Natural killer cell treated with Interleukin-12 subunit alpha and Interleukin-12 subunit beta and Interleukin-15 and Interleukin-18, amount 100 ng/mL, for 72 hours (primary cell): ENCODE measurements at regions not wholly inside any gene's neighbourhood (a gene's known extent, or its start where the extent isn't known, plus 50 kb on each side); places are given as distances from the start of the nearest gene placed in this dataset.

ENCODE experiments used
- ATAC-seq, 2 donors: fragments of 150-1000 bp; cut with Tn5 transposase in 1 of 2; sonication (Bioruptor Pico), chemical (Tn5 transposase) in 1 of 2; 2 replicates each; pipeline ENCODE4 v1.10.0; 2021
- DNase-seq: peaks from one replicate; pipeline ENCODE4 v3.0.0; 2022; ENCODE audit warnings: low spot score
- H3K27ac Mint-ChIP-seq, 2 donors: 1 replicate in 1 of 2; 2 replicates in 1 of 2; pipeline ENCODE4 v1.8.0; 2022; ENCODE audit warnings: mixed read lengths in 2 of 2, mild to moderate bottlenecking in 1 of 2, moderate library complexity in 1 of 2
- H3K27me3 Mint-ChIP-seq, 2 donors: 1 replicate in 1 of 2; 2 replicates in 1 of 2; pipeline ENCODE4 v1.8.0; 2022; ENCODE audit warnings: mixed read lengths in 2 of 2
- H3K36me3 Mint-ChIP-seq: one replicate; pipeline ENCODE4 v1.8.0; 2022; ENCODE audit warnings: mixed read lengths
- H3K4me1 Mint-ChIP-seq, 2 donors: 1 replicate in 1 of 2; 2 replicates in 1 of 2; pipeline ENCODE4 v1.8.0; 2022; ENCODE audit warnings: low read depth in 2 of 2, mixed read lengths in 2 of 2, mild to moderate bottlenecking in 1 of 2
- H3K4me3 Mint-ChIP-seq: one replicate; pipeline ENCODE4 v1.8.0; 2022; ENCODE audit warnings: mixed read lengths
- H3K9me3 Mint-ChIP-seq: 2 replicates; pipeline ENCODE4 v1.8.0; 2022; ENCODE audit warnings: mixed read lengths

DNA sequence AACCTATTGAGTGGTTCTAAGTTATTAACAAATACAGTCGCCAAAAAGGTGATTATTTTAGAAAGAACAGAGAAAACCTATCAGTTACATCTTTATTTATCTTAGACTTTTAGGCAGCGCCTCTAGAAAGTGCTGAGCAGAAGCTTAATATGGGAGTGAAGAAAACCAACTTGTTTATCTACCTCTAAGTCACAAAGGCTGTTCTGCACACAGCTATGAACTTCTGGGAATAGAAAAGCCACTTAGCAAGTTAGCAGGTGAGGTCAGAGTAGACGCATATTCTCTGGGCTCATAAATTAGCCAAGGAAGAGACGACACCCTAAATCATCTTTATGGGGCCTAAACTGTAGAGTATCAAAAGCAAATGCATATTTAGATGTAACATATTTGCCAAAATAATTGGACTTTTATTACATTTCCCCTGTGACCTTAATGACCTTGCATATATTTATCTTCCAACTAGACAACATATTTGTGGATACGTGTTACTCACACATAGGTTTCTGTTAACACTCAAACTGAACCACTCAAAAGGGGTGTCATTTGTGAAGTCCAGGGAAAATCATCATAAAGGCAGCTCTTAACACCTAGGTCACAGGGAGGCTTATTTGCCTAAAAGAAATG, 267.1 kb downstream of the ADGB start:
- Mint-ChIP-seq H3K4me1 (peaks cover 4 to 5% of the 10 kb centered on the region in 2 donors), H3K27me3 (peaks cover 0 to 13% of the 10 kb centered on the region in 2 donors), H3K27ac (no peak overlapping the region), H3K36me3 (peaks cover 3% of the 10 kb centered on the region), H3K9me3 (no peaks in the 10 kb centered on the region), H3K4me3 (no peak overlapping the region)
- no peak for ATAC-seq
- no peak for DNase-seq

DNA sequence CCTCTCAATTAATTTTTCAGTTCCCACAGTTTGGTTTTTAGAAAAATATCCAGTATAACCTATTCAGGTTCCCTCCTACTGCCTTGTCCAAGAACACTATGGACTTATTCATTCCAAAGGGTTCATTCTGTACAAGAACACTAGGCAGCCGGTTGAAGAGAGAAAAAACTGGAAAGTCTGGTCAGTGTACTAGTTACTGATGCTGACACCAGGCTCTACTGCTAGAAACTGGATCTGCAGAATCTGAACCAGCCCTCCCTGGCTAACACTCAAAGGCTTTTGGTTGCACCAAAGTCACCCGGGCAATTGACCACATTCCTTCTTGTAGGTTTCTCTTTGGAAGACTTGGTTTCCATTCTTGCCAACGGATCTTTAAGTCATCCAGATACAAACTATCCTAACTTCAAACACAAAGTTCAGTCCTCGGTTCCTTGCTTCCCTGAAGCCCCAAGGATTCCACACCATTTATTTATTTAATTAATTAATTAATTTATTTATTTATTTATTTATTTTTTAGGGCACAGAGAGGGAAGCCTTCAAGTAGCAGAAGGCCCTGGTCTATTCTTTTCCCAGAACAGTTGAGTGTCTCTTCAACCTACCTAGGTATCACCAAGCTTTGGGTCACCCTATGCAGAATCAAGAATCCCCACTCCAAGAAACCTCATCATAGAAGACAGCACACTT, 268.1 kb downstream of the ADGB start:
- Mint-ChIP-seq H3K27me3 (peaks cover 0 to 15% of the 10 kb centered on the region in 2 donors), H3K27ac (no peak overlapping the region)
- ATAC-seq = no peak

GRCh38 chr6:146868671-146869209, 270.0 kb downstream of the ADGB start:
- H3K36me3 Mint-ChIP-seq = peaks cover 4% of the 10 kb centered on the region
- DNase-seq (no peak), ATAC-seq (no peak)
- no peak overlapping the region for H3K4me3 Mint-ChIP-seq
- no peaks in the 10 kb centered on the region for H3K9me3 Mint-ChIP-seq
- no peak overlapping the region for H3K27ac Mint-ChIP-seq
- H3K27me3 Mint-ChIP-seq = peaks cover 0 to 15% of the 10 kb centered on the region in 2 donors
- H3K4me1 Mint-ChIP-seq = peaks cover 5 to 6% of the 10 kb centered on the region in 2 donors

More for the DNA sequence above, 268.1 kb downstream of the ADGB start:
- Mint-ChIP-seq H3K36me3 (peaks cover 4% of the 10 kb centered on the region), H3K9me3 (no peaks in the 10 kb centered on the region), H3K4me3 (no peak overlapping the region), H3K4me1 (peaks cover 5 to 6% of the 10 kb centered on the region in 2 donors)
- DNase-seq = no peak

DNA sequence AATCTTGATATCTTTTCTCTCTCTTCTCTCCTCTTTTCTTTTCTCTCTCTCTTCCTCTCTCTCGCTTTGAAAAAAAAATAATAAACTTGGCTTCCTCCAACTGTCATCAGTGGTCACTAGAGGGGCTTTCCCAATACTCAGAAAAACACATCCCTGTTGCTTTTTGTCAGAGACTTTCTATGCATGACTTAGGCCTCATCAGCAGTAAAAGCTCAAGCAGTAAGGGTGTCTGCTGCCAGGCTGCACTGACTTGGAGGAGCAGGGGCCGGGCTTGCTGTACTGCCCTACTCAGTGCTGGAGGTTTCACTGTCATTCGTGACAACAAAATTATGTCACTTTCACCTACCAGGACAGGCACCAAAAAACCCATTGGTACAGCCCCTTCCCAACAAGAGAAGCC, 272.0 kb downstream of the ADGB start:
- peaks cover 4% of the 10 kb centered on the region for H3K36me3 Mint-ChIP-seq
- H3K4me3 Mint-ChIP-seq = no peak overlapping the region
- peaks cover 0 to 8% of the 10 kb centered on the region in 2 donors for H3K27me3 Mint-ChIP-seq
- H3K27ac Mint-ChIP-seq = no peak overlapping the region
- no peaks in the 10 kb centered on the region for H3K9me3 Mint-ChIP-seq
- DNase-seq (no peak), ATAC-seq (peak in 1 of 2 donors; percentile 36)
- peaks cover 5 to 6% of the 10 kb centered on the region in 2 donors for H3K4me1 Mint-ChIP-seq

DNA sequence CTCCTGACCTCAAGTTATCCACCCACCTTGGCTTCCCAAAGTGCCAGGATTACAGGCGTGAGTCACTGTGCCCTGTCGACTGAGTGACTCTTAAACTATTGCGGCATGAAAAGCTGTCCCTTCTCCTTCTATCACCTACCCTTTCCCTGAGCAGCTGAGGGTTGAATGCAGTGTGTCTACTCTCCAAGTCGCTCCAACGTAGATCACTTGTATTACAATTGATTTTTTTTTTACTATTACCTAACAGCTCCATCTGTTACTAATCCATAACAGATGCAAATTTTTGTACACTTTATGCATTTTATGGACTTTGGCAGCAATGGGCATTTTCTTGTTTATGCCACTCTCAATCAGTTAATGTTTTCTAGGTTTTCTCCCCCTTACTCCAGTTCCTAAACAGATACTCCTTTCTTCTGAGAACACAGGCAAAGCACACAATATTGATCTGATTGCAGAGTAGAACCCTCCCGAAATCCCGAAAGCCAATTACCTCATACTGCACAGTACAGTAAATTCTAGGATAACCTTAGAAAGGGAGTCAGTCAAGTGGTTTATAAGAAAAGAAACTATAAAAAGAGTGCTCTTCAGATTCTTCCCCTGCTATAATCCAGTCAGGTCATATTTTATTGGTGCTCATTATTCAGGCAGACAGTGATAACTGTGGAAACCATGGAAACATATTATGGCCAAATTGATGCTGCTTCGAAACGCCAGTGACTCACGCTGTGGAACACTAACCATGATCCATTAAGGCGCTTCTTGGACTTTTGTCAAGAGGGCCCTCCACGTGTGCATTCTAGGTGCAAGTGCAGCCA, 273.0 kb downstream of the ADGB start:
- no peak overlapping the region for H3K27ac Mint-ChIP-seq
- DNase-seq (no peak), ATAC-seq (no peak)
- H3K4me3 Mint-ChIP-seq = no peak overlapping the region
- H3K27me3 Mint-ChIP-seq = peaks cover 0 to 8% of the 10 kb centered on the region in 2 donors
- peaks cover 4% of the 10 kb centered on the region for H3K36me3 Mint-ChIP-seq
- peaks cover 6% of the 10 kb centered on the region in 2 donors for H3K4me1 Mint-ChIP-seq
- no peaks in the 10 kb centered on the region for H3K9me3 Mint-ChIP-seq

DNA sequence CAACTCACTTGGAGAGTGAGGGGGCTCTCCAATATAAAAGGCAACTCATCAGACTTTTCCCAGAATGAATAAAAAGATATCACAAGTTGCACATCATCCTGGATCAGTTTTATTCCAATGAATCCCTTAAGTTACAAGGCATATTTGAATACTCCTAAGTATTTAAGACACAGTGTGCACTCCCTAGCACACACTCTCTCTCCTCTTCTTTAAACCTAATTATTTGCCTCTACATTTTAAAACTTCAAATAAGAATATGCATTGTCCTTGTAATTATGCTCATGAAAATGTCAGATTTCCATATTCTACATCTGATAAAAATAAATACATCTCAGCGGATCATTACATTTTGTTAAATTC, 273.6 kb downstream of the ADGB start:
- DNase-seq = no peak
- Mint-ChIP-seq H3K27ac (no peak overlapping the region), H3K27me3 (peaks cover 0 to 8% of the 10 kb centered on the region in 2 donors), H3K36me3 (peaks cover 4% of the 10 kb centered on the region), H3K9me3 (no peaks in the 10 kb centered on the region), H3K4me3 (no peak overlapping the region), H3K4me1 (peaks cover 6 to 8% of the 10 kb centered on the region in 2 donors)
- ATAC-seq = no peak

DNA sequence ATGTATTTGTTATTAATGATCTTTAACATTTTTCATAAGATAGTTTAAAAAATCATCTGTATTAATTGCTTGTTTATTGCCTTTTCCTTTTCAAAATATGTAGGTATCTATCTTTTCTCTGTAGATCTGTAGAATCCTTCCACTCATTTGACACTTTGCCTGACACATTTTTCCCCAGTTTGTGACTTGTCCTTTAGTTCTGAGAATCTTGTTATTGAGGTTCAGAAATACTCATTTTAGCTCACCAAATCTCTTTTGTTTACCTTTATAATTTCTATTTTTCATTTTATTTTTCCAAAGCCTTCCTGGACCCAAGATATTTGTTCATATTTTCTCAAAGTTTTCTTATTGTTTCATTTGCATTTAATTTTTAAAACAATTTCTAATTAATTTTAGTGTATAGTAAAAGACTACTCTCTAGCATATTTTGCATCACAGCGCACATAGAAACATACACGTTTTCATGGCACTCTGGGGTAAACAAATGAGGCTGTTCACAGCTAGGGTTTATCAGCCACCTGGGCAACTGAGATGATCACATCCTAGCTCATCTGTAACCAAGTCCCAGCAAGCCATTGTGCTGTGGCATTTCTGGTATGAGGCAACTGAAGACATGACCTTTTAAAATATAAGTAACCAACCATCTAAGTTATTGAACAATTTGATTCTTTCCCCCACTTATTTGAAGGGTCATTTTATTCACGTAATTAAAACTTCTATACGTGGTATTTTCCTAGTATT, 275.7 kb downstream of the ADGB start:
- ATAC-seq (no peak), DNase-seq (no peak)
- no peaks in the 10 kb centered on the region for H3K9me3 Mint-ChIP-seq
- H3K27ac Mint-ChIP-seq = no peak overlapping the region
- peaks cover 0 to 13% of the 10 kb centered on the region in 2 donors for H3K27me3 Mint-ChIP-seq
- peaks cover 6 to 8% of the 10 kb centered on the region in 2 donors for H3K4me1 Mint-ChIP-seq
- H3K36me3 Mint-ChIP-seq = peaks cover 4% of the 10 kb centered on the region
- H3K4me3 Mint-ChIP-seq = no peak overlapping the region

DNA sequence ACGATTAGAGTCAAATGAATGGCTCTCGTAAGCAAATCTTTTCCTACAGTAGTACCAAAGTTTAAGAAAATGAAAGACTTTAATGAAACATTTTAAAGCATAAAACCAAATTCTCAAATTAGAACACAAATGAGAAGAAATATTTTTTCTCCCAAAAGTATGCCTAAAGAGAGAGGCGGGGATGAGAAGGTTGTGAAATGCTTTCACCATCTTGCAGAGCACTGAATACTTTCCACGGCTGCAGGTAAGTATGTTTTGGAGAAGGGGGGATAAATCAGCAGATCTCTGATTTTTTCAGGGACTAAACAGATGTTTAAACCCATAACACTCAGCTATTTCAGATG, 277.1 kb downstream of the ADGB start:
- H3K27ac Mint-ChIP-seq = no peak overlapping the region
- ATAC-seq = no peak
- peaks cover 0 to 7% of the 10 kb centered on the region in 2 donors for H3K27me3 Mint-ChIP-seq
- no peaks in the 10 kb centered on the region for H3K9me3 Mint-ChIP-seq
- H3K4me3 Mint-ChIP-seq = no peak overlapping the region
- H3K36me3 Mint-ChIP-seq = peaks cover under 1% of the 10 kb centered on the region
- DNase-seq = no peak
- peaks cover under 1 to 4% of the 10 kb centered on the region in 2 donors for H3K4me1 Mint-ChIP-seq

- peak overlapping the region; percentile 51 for H3K4me3 Mint-ChIP-seq
- H3K4me1 Mint-ChIP-seq = peaks cover 0 to 2% of the 10 kb centered on the region in 2 donors
- H3K27me3 Mint-ChIP-seq = peaks cover 1 to 7% of the 10 kb centered on the region in 2 donors
- ATAC-seq (no peak), DNase-seq (no peak)
- no peaks in the 10 kb centered on the region for H3K9me3 Mint-ChIP-seq
- H3K27ac Mint-ChIP-seq = peak overlapping the region in 1 of 2 donors; percentile 1
- no peaks in the 10 kb centered on the region for H3K36me3 Mint-ChIP-seq
Measured at GRCh38 chr6:146876271-146877151, 277.7 kb downstream of the ADGB start.

DNA sequence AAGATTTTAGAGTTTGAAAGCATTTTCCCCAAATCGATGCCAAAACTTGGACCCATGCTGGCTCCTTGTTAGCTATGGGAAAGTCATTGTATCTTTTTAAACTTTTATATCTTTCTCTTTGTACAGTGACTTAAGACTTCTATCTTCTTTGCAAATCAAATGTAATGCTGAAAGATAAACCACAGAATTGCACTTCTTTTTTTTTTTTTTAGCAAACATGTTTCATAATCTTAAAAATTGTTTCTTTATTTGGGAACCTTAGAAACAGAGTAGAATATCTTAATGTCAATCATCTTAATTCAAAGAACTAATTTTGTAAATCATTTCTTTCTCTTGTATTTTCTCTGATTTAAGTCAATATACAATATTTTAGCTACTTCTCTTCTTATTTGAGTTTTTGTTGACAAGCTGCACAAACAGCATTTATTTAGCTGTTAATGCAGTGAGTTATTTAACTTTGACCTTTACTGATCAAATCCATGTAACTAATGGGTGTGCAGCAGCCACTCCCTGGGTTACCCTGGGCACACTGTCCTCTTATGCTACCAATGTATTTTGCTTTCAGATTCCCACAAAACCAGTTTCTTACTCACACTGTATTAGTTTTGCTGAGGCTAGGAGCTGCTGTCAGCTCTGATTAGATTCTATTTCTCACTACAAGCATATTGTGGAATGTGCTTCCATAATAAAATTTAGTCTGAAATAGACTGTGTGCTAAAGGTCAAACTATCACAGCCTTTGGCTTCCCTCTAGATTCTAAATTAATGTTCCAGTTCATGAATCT, 279.6 kb downstream of the ADGB start:
- Mint-ChIP-seq H3K36me3 (no peaks in the 10 kb centered on the region), H3K27me3 (peaks cover 6 to 14% of the 10 kb centered on the region in 2 donors), H3K4me3 (no peak overlapping the region), H3K4me1 (peaks cover 0 to 2% of the 10 kb centered on the region in 2 donors), H3K9me3 (no peaks in the 10 kb centered on the region), H3K27ac (peak overlapping the region in 1 of 2 donors; percentile 19)
- DNase-seq (no peak), ATAC-seq (no peak)

GRCh38 chr6:146878952-146879340, 280.2 kb downstream of the ADGB start:
- ATAC-seq (no peak), DNase-seq (no peak)
- Mint-ChIP-seq H3K4me1 (peaks cover 0 to 2% of the 10 kb centered on the region in 2 donors), H3K36me3 (no peaks in the 10 kb centered on the region), H3K4me3 (no peak overlapping the region), H3K9me3 (no peaks in the 10 kb centered on the region), H3K27ac (peak overlapping the region in 1 of 2 donors; percentile 19), H3K27me3 (peaks cover 6 to 14% of the 10 kb centered on the region in 2 donors)
